Effector memory CD8-positive, alpha-beta T cell (primary cell): ENCODE measurements at regions not wholly inside any gene's neighbourhood (a gene's known extent, or its start where the extent isn't known, plus 50 kb on each side); places are given as distances from the start of the nearest gene placed in this dataset.

Experiments
- ATAC-seq: fragments of 150-1000 bp; cut with Tn5 transposase; replicated peaks from 2 replicates; pipeline ENCODE4 v1.10.0; 2021; ENCODE audit warnings: mild to moderate bottlenecking, moderate library complexity
- DNase-seq, 3 experiments: peaks; one replicate each; pipeline ENCODE4 v3.0.0; 2021
- H3K27ac Mint-ChIP-seq, 2 donors: one replicate each; pipeline ENCODE4 v1.8.0; 2022; ENCODE audit warnings: mild to moderate bottlenecking in 2 of 2, mixed read lengths in 2 of 2, moderate library complexity in 2 of 2
- H3K27me3 Mint-ChIP-seq, 2 donors: one replicate each; pipeline ENCODE4 v1.8.0; 2022; ENCODE audit warnings: mixed read lengths in 2 of 2
- H3K36me3 Mint-ChIP-seq: one replicate; pipeline ENCODE4 v1.8.0; 2022; ENCODE audit warnings: mild to moderate bottlenecking, moderate library complexity, mixed read lengths; ENCODE audit not compliant: insufficient read depth
- H3K4me1 Mint-ChIP-seq, 2 donors: one replicate each; pipeline ENCODE4 v1.8.0; 2022; ENCODE audit warnings: low read depth in 2 of 2, mixed read lengths in 2 of 2
- H3K4me3 Mint-ChIP-seq, 2 donors: one replicate each; pipeline ENCODE4 v1.8.0; 2022; ENCODE audit warnings: mild to moderate bottlenecking in 2 of 2, mixed read lengths in 2 of 2, moderate library complexity in 2 of 2
- H3K9me3 Mint-ChIP-seq, 2 donors: one replicate each; pipeline ENCODE4 v1.8.0; 2022; ENCODE audit warnings: mixed read lengths in 2 of 2

DNA sequence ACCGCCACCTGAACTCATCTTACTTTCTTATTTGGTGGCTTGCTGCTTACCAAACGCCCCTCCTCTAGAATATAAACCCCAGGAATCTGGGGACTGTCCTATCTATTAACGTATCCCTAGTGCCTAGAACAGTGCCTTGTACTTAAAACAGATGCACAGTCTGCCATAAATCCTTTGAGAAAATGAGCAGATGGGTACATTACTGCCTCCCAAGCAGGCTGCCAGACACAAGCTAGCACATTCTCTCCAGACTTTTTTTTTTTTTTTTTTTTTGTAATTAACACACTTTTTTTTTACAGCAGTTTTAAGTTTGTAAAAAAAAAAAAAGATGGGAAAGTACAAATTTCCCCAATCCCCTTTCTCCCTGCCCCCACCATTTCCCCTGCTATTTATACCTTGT lies 57.3 kb upstream of the RPL38 start:
- Mint-ChIP-seq H3K27me3 (peaks cover 47 to 69% of the 10 kb centered on the region in 2 donors), H3K36me3 (no peaks in the 10 kb centered on the region), H3K9me3 (peaks cover 4 to 13% of the 10 kb centered on the region in 2 donors), H3K4me3 (no peak overlapping the region), H3K27ac (no peak overlapping the region), H3K4me1 (no peaks in the 10 kb centered on the region)
- DNase-seq (no peak), ATAC-seq (no peak)

GRCh38 chr17:74147056-74147835 lies 56.2 kb upstream of the RPL38 start:
- ATAC-seq (no peak), DNase-seq (no peak)
- Mint-ChIP-seq H3K27me3 (peaks cover 53 to 79% of the 10 kb centered on the region in 2 donors), H3K4me3 (no peak overlapping the region), H3K4me1 (no peaks in the 10 kb centered on the region), H3K36me3 (no peaks in the 10 kb centered on the region), H3K9me3 (peaks cover 4 to 13% of the 10 kb centered on the region in 2 donors), H3K27ac (no peak overlapping the region)

- Mint-ChIP-seq H3K4me3 (no peak overlapping the region), H3K27me3 (peaks cover 53 to 86% of the 10 kb centered on the region in 2 donors), H3K36me3 (no peaks in the 10 kb centered on the region), H3K9me3 (peaks cover 4 to 8% of the 10 kb centered on the region in 2 donors), H3K4me1 (no peaks in the 10 kb centered on the region), H3K27ac (no peak overlapping the region)
- no peak for ATAC-seq
- no peak for DNase-seq
Measured at GRCh38 chr17:74147966-74148365, 55.5 kb upstream of the RPL38 start.

GRCh38 chr17:74148446-74148845 lies 55.0 kb upstream of the RPL38 start:
- Mint-ChIP-seq H3K9me3 (peaks cover 3 to 4% of the 10 kb centered on the region in 2 donors), H3K27me3 (peaks cover 53 to 91% of the 10 kb centered on the region in 2 donors), H3K27ac (no peak overlapping the region), H3K36me3 (no peaks in the 10 kb centered on the region), H3K4me1 (no peaks in the 10 kb centered on the region), H3K4me3 (no peak overlapping the region)
- ATAC-seq (no peak), DNase-seq (no peak)

DNA sequence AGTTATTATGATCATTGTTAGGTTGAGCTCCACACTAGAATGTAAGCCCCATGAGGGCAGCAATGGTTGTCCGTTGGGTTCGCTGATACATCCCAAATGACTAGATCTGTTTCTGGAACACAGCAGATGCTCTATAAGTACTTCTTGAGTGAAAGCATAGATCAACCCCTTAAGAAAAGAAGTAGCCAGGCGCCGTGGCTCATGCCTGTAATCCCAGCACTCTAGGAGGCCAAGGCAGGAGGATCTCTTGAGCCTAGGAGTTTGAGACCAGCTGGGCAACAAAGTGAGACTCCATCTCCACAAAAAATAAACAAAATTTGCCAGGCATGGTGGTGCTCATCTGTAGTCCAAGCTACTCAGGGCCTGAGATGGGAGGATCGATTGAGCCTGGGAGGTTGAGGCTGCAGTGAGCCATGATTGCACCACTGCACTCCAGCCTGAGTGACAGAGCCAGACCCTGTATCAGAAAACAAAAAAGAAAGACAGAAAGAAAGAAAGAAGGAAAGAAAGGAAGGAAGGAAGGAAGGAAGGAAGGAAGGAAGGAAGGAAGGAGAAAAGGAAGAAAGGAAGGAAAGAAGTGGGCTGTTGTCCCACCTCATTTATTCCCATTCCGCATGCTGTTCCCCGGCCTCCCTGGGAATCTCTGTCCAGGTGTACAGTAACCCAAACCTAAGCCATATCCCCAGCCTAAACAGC lies 54.4 kb upstream of the RPL38 start:
- Mint-ChIP-seq H3K9me3 (peaks cover 0 to 2% of the 10 kb centered on the region in 2 donors), H3K4me3 (no peak overlapping the region), H3K4me1 (no peaks in the 10 kb centered on the region), H3K27me3 (peaks cover 53 to 97% of the 10 kb centered on the region in 2 donors), H3K36me3 (no peaks in the 10 kb centered on the region), H3K27ac (no peak overlapping the region)
- DNase-seq (no peak), ATAC-seq (no peak)

DNA sequence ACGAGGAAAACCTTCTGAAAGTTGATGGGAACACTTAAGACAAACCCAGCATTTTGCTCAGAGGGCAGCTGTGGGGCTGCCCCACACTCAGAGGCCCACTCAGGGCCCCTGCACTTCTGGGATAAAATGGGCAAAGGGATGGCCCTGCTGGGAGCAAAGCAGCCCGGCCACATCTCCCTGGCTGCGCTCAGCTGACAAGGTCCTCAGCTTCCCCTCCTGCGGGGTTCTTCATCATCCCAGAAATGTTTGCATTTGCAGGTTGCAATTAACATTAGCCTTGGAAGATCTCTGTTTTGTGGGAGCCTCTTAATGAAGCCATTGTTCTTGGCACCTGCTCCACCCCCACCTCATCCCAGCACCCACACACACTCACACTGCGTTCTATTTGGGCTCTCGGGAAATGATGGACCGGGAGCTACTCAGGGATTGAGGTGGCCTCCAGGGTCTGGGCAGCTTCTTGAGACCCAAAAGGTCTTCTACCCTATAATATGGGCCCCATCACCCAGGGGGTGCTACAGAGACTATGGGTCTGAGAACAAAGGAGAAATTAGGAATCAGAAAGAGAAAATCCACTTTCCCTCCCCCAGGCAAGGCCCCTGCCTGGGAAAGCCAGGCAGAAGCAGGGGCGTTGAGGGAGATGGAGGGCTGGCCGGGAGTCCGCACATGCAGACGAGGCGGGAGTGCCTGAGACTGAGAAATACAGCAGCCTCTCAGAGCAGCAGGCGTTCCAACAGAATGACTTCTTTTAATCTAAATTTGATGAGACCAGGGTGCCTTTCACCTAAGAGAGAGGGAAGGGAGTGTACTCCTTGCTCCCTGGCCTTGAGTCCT lies 53.7 kb upstream of the RPL38 start:
- Mint-ChIP-seq H3K27ac (no peak overlapping the region), H3K36me3 (no peaks in the 10 kb centered on the region), H3K27me3 (peaks cover 61 to 99% of the 10 kb centered on the region in 2 donors), H3K9me3 (no peaks in the 10 kb centered on the region), H3K4me1 (no peaks in the 10 kb centered on the region), H3K4me3 (no peak overlapping the region)
- DNase-seq (no peak), ATAC-seq (no peak)

GRCh38 chr17:74150428-74151025 lies 53.0 kb upstream of the RPL38 start:
- no peaks in the 10 kb centered on the region for H3K4me1 Mint-ChIP-seq
- no peak overlapping the region for H3K27ac Mint-ChIP-seq
- H3K36me3 Mint-ChIP-seq = no peaks in the 10 kb centered on the region
- DNase-seq = no peak
- H3K4me3 Mint-ChIP-seq = no peak overlapping the region
- H3K27me3 Mint-ChIP-seq = peaks cover 66 to 99% of the 10 kb centered on the region in 2 donors
- H3K9me3 Mint-ChIP-seq = no peaks in the 10 kb centered on the region
- ATAC-seq = no peak

GRCh38 chr17:74151551-74152315 lies 51.7 kb upstream of the RPL38 start:
- Mint-ChIP-seq H3K4me3 (no peak overlapping the region), H3K4me1 (no peaks in the 10 kb centered on the region), H3K36me3 (no peaks in the 10 kb centered on the region), H3K9me3 (no peaks in the 10 kb centered on the region), H3K27ac (no peak overlapping the region), H3K27me3 (peaks cover 57 to 94% of the 10 kb centered on the region in 2 donors)
- no peak for DNase-seq
- ATAC-seq = no peak

- no peak overlapping the region for H3K4me3 Mint-ChIP-seq
Measured at GRCh38 chr17:74152591-74153455, 50.7 kb upstream of the RPL38 start.

GRCh38 chr17:74153456-74153810 lies 50.0 kb upstream of the RPL38 start:
- DNase-seq (no peak), ATAC-seq (no peak)
- H3K4me1 Mint-ChIP-seq = no peaks in the 10 kb centered on the region
- no peak overlapping the region for H3K4me3 Mint-ChIP-seq
- no peaks in the 10 kb centered on the region for H3K36me3 Mint-ChIP-seq
- no peak overlapping the region for H3K27ac Mint-ChIP-seq
- no peaks in the 10 kb centered on the region for H3K9me3 Mint-ChIP-seq
- peaks cover 49 to 94% of the 10 kb centered on the region in 2 donors for H3K27me3 Mint-ChIP-seq

More at GRCh38 chr17:74152591-74153455, 50.7 kb upstream of the RPL38 start:
- peaks cover 50 to 94% of the 10 kb centered on the region in 2 donors for H3K27me3 Mint-ChIP-seq
- ATAC-seq (no peak), DNase-seq (no peak)
- no peaks in the 10 kb centered on the region for H3K36me3 Mint-ChIP-seq
- no peak overlapping the region for H3K27ac Mint-ChIP-seq
- H3K9me3 Mint-ChIP-seq = no peaks in the 10 kb centered on the region
- no peaks in the 10 kb centered on the region for H3K4me1 Mint-ChIP-seq
